ENCODE measurements at regions not wholly inside any gene's neighbourhood (a gene's known extent, or its start where the extent isn't known, plus 50 kb on each side); places are given as distances from the start of the nearest gene placed in this dataset.

GRCh38 chr7:4575254-4575653 is 106.8 kb upstream of the FOXK1 start:
- no peak overlapping the region for H3K4me3 Mint-ChIP-seq (ENCODE audit: unreplicated experiment)
- peaks cover 14% of the 10 kb centered on the region for H3K36me3 Mint-ChIP-seq (ENCODE audit: low read depth, unreplicated experiment)
- no peak overlapping the region for H3K27ac Mint-ChIP-seq (ENCODE audit: unreplicated experiment)
- peaks cover 1% of the 10 kb centered on the region for H3K27me3 Mint-ChIP-seq (ENCODE audit: unreplicated experiment)
- TF ChIP-seq, protein P1, sequence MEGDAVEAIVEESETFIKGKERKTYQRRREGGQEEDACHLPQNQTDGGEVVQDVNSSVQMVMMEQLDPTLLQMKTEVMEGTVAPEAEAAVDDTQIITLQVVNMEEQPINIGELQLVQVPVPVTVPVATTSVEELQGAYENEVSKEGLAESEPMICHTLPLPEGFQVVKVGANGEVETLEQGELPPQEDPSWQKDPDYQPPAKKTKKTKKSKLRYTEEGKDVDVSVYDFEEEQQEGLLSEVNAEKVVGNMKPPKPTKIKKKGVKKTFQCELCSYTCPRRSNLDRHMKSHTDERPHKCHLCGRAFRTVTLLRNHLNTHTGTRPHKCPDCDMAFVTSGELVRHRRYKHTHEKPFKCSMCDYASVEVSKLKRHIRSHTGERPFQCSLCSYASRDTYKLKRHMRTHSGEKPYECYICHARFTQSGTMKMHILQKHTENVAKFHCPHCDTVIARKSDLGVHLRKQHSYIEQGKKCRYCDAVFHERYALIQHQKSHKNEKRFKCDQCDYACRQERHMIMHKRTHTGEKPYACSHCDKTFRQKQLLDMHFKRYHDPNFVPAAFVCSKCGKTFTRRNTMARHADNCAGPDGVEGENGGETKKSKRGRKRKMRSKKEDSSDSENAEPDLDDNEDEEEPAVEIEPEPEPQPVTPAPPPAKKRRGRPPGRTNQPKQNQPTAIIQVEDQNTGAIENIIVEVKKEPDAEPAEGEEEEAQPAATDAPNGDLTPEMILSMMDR (IDR thresholded peaks at IDR 0.05; ENCODE audit: unreplicated experiment) = no peak
- H3K9me3 Mint-ChIP-seq (ENCODE audit: unreplicated experiment) = peaks cover 18% of the 10 kb centered on the region
- no peak for DNase-seq (ENCODE audit: low spot score)
- H3K4me1 Mint-ChIP-seq (ENCODE audit: unreplicated experiment) = no peaks in the 10 kb centered on the region

DNA sequence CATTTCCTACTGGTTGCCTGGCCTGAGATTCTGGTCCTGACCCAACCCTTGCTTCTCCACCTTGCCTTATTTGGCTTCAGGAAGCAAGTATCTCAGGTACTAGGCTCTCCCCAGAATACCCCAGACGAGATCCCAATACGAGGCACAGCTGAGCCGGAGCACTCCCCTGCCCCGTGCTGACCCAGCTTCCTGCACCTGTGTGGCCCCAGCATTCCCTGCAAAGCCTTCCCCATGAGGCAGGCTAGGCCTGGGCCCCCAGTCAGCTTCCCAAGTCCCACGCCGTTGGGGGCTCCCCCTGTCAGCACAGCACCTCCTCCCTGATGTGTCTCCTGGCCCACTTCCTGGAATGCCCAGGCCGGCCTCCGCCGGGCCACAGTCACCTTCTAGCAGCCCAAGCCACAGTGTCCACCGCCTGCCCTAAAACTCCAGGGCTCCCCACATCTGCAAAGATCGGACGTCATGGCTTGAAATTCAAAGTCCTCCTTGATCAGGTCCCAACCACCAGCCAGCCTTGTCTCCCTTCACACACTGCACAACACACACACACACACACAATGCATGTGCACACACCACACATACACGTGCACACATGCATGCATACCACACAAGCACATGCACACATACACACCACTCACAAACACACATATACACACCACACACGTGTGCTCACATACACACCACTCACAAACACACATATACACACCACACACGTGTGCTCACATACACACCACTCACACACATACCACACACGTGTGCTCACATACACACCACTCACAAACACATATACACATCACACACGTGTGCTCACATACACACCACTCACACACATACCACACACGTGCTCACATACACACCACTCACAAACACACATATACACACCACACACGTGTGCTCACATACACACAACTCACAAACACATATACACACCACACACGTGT is 78.9 kb upstream of the FOXK1 start:
- H3K9me3 Mint-ChIP-seq (ENCODE audit: unreplicated experiment) = peaks cover 4% of the 10 kb centered on the region
- TF ChIP-seq, protein P1 (IDR thresholded peaks at IDR 0.05; ENCODE audit: unreplicated experiment) = no peak
- H3K36me3 Mint-ChIP-seq (ENCODE audit: low read depth, unreplicated experiment) = peaks cover 6% of the 10 kb centered on the region
- H3K4me1 Mint-ChIP-seq (ENCODE audit: unreplicated experiment) = no peaks in the 10 kb centered on the region
- H3K4me3 Mint-ChIP-seq (ENCODE audit: unreplicated experiment) = no peak overlapping the region
- no peak for DNase-seq (ENCODE audit: low spot score)
- peaks cover 2% of the 10 kb centered on the region for H3K27me3 Mint-ChIP-seq (ENCODE audit: unreplicated experiment)
- H3K27ac Mint-ChIP-seq (ENCODE audit: unreplicated experiment) = no peak overlapping the region

DNA sequence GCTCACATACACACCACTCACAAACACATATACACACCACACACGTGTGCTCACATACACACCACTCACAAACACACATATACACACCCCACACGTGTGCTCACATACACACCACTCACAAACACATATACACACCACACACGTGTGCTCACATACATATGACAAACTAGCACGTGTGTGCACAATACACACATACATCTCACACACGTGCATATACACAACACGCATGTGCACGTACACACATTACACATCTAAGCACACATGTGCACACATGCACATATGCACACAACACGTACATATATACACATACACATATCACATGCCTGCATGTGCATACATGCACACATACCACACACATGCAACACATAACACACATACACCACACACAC is 78.3 kb upstream of the FOXK1 start:
- peaks cover 6% of the 10 kb centered on the region for H3K36me3 Mint-ChIP-seq (ENCODE audit: low read depth, unreplicated experiment)
- TF ChIP-seq, protein P1 (IDR thresholded peaks at IDR 0.05; ENCODE audit: unreplicated experiment) = no peak
- H3K27me3 Mint-ChIP-seq (ENCODE audit: unreplicated experiment) = peaks cover 2% of the 10 kb centered on the region
- no peak overlapping the region for H3K4me3 Mint-ChIP-seq (ENCODE audit: unreplicated experiment)
- no peak overlapping the region for H3K27ac Mint-ChIP-seq (ENCODE audit: unreplicated experiment)
- peaks cover 4% of the 10 kb centered on the region for H3K9me3 Mint-ChIP-seq (ENCODE audit: unreplicated experiment)
- DNase-seq (ENCODE audit: low spot score) = no peak
- H3K4me1 Mint-ChIP-seq (ENCODE audit: unreplicated experiment) = no peaks in the 10 kb centered on the region

- no peak overlapping the region for H3K4me3 Mint-ChIP-seq (ENCODE audit: unreplicated experiment)
- DNase-seq (ENCODE audit: low spot score) = no peak
- peaks cover 6% of the 10 kb centered on the region for H3K36me3 Mint-ChIP-seq (ENCODE audit: low read depth, unreplicated experiment)
- TF ChIP-seq, protein P1 (IDR thresholded peaks at IDR 0.05; ENCODE audit: unreplicated experiment) = no peak
- no peak overlapping the region for H3K27ac Mint-ChIP-seq (ENCODE audit: unreplicated experiment)
- H3K4me1 Mint-ChIP-seq (ENCODE audit: unreplicated experiment) = no peaks in the 10 kb centered on the region
- H3K9me3 Mint-ChIP-seq (ENCODE audit: unreplicated experiment) = peaks cover 4% of the 10 kb centered on the region
- peaks cover 2% of the 10 kb centered on the region for H3K27me3 Mint-ChIP-seq (ENCODE audit: unreplicated experiment)
Observed at GRCh38 chr7:4604456-4604940, 77.6 kb upstream of the FOXK1 start.

DNA sequence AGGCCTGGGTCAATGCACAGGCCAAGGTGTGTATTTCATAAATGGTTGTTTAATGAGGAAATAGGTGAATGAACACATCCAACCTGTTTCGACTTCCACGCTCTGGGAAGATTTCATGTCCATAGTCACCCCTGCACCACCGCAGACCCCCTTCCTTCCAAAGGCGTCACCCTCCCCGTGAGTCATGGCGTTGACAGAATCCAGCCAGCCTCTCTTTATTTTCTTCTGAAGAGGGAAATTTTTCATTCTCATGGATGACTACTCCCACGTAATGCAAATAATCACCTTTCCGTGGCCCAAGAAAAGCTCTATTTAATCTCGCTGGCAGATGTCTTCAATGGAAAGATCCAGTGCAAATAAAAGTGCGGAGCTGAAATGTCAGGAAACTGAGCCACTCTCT is 75.3 kb upstream of the FOXK1 start:
- Mint-ChIP-seq H3K4me3 (ENCODE audit: unreplicated experiment) (no peak overlapping the region), H3K4me1 (ENCODE audit: unreplicated experiment) (no peaks in the 10 kb centered on the region), H3K27me3 (ENCODE audit: unreplicated experiment) (peaks cover 2% of the 10 kb centered on the region), H3K27ac (ENCODE audit: unreplicated experiment) (no peak overlapping the region), H3K36me3 (ENCODE audit: low read depth, unreplicated experiment) (peaks cover 6% of the 10 kb centered on the region), H3K9me3 (ENCODE audit: unreplicated experiment) (peaks cover 4% of the 10 kb centered on the region)
- DNase-seq (ENCODE audit: low spot score) = no peak
- TF ChIP-seq, protein P1 (IDR thresholded peaks at IDR 0.05; ENCODE audit: unreplicated experiment) = no peak
